HUDEP-2 (cell line): ENCODE measurements at regions not wholly inside any gene's neighbourhood (a gene's known extent, or its start where the extent isn't known, plus 50 kb on each side); places are given as distances from the start of the nearest gene placed in this dataset.

Experiments
- DNase-seq, 76 experiments: peaks; one replicate each; lab custom pipeline; 2025; ENCODE audit not compliant: unreplicated experiment in 76 of 76; lab: John Stamatoyannopoulos, UW

- peak in 5 of 76 experiments; percentile 2 to 30 (median 6) for DNase-seq
Observed at GRCh38 chr1:29912425-29912824, 676.1 kb downstream of the PTPRU start.

GRCh38 chr1:29909962-29910361 lies 673.6 kb downstream of the PTPRU start:
- no peak for DNase-seq

- no peak for DNase-seq
Observed at GRCh38 chr1:29907596-29907995, 671.3 kb downstream of the PTPRU start.

- DNase-seq = no peak
Observed at GRCh38 chr1:29906927-29907326, 670.6 kb downstream of the PTPRU start.

GRCh38 chr1:29903548-29904166 lies 667.3 kb downstream of the PTPRU start:
- no peak for DNase-seq

- no peak for DNase-seq
Observed at GRCh38 chr1:29901624-29902325, 665.5 kb downstream of the PTPRU start.

GRCh38 chr1:29900712-29901111 lies 664.4 kb downstream of the PTPRU start:
- DNase-seq = no peak

- DNase-seq = no peak
Observed at GRCh38 chr1:29900104-29900679, 663.9 kb downstream of the PTPRU start.

GRCh38 chr1:29896791-29897714 lies 660.7 kb downstream of the PTPRU start:
- no peak for DNase-seq

- DNase-seq = no peak
Observed at GRCh38 chr1:29896300-29896699, 660.0 kb downstream of the PTPRU start.

GRCh38 chr1:29895201-29895600 lies 658.9 kb downstream of the PTPRU start:
- DNase-seq = no peak

- DNase-seq = no peak
Observed at GRCh38 chr1:29894311-29894710, 658.0 kb downstream of the PTPRU start.

GRCh38 chr1:29893806-29894205 lies 657.5 kb downstream of the PTPRU start:
- no peak for DNase-seq

GRCh38 chr1:29893046-29893723 lies 656.9 kb downstream of the PTPRU start:
- no peak for DNase-seq

- no peak for DNase-seq
Observed at GRCh38 chr1:29892247-29892646, 655.9 kb downstream of the PTPRU start.

GRCh38 chr1:29890201-29890959 lies 654.1 kb downstream of the PTPRU start:
- no peak for DNase-seq

- no peak for DNase-seq
Observed at GRCh38 chr1:29889776-29890175, 653.5 kb downstream of the PTPRU start.

GRCh38 chr1:29884740-29885139 lies 648.4 kb downstream of the PTPRU start:
- no peak for DNase-seq

- no peak for DNase-seq
Observed at GRCh38 chr1:29883986-29884385, 647.7 kb downstream of the PTPRU start.

- no peak for DNase-seq
Observed at GRCh38 chr1:29883411-29883832, 647.1 kb downstream of the PTPRU start.
